ENCODE measurements at regions not wholly inside any gene's neighbourhood (a gene's known extent, or its start where the extent isn't known, plus 50 kb on each side); places are given as distances from the start of the nearest gene placed in this dataset.
A peak's percentile ranks its signal among the peaks of the same experiment; 100 is the strongest.

DNA sequence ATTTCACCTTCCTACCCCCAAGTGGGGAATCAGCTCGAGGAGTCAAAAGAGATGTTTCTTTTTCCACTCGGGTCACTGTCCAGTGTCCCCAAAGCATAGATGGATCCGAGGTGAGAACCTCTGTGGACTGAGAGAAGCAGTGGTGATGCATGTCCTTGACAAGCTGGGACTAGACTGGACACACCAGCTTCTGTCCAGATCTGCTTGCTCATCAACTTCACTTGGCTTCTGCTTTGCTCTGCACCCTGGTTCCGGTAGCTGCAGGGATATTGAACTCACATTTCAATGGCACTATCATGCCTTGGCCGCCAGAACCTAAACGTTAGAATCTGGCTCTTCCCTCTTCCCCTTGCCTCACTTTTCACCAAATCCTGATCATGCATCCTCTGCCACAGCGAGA lies 50.3 kb upstream of the CXCL12 start:
- no peak for DNase-seq

DNA sequence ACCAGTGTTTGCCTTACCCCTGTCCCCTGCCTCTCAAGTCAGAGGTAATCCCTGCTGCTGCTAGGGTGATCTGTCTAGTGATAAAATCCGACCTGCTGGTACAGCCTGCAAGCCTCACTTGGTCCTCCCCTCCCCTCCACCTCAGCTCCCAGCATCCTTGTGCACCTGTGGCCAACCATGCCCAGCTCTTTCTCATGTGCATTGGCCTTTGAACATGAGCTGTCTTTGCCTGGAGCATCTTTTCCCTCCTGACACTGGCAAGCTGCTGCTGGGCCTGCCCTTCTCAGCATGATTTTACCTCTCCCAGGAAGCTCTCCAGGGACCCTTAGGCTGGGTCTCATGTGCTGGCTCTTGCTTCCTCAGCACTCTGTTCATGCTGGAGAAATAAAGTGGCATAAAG lies 51.3 kb upstream of the CXCL12 start:
- no peak for DNase-seq

DNA sequence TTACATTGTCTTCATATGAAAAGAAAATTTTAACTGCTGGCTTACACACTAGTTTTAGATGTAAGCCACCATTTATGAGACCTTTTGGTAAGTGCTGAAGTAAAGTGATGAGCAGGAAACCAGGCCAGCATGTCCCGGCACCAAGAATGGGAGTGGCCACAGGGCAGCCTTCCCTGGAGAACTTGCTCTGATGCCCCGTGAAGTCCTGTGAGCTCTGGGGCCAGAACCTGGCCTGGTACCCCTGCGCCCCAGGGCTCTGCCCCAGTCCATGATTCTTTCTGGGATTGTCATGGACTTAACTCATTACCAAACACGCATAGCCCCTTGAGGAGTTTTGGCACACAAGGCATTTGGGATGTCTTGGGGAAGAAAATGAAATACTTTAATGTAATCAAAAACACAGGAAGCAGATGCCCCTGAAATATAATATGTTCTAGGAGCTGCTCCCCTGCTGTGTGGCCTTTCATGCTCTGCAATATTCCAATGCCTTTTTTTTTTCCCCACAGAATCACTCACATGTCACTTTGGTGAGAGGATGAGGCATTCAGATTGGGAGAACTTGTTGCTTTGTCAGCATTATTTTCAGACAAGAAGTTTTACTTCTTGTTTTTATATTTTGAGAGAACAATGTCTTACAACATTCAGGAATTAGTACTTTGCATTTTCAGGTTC lies 53.1 kb upstream of the CXCL12 start:
- DNase-seq: peak; percentile 27

DNA sequence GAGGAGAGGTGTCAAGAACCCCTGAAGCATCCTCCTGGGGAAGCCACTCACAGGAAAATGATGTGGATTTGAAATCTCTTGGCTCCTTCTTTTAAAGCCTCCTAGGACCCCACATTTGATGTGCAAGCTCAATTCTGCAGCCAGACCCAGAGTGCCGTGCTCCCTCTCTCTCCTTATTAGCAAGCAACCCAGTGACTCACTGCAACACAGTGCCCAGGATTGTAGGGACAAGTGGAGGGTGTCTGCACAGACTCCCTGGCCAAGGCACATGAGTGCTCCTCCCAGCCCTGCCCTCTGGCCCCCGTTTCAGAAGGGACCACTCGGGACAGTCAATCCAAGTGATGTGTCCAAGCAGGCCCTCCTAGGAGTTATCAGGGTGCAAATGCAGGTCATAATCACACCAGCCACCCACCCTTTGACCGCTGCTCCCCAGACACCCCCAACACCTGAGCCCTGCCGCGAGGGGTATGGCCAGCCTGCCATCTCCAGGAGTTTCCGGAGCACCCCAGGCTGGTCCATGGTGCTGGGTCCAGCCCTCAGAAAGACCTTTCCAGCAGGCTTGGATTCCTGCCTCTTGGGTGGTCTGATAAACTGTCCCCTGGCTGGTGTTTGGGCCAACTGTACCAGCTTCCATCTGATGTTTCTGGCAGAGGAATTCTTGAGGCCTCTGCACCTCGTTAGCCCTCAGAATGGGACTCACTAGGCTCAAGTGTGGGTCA lies 54.5 kb upstream of the CXCL12 start:
- DNase-seq: no peak

DNA sequence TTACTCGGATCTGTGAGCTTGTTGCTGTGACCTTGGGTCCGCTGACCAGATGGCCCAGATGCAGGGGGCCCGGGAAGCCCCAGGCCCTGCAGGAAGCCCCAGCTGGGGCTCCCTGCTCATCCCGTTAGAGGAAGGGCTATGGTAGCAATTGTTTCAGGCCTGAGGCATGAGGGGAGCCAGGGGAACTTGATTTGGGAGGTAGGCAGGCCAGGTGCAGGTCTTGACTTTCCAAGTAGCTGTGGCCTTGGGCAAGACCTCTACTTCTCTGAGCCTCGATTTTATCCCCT lies 55.0 kb upstream of the CXCL12 start:
- DNase-seq: no peak

DNA sequence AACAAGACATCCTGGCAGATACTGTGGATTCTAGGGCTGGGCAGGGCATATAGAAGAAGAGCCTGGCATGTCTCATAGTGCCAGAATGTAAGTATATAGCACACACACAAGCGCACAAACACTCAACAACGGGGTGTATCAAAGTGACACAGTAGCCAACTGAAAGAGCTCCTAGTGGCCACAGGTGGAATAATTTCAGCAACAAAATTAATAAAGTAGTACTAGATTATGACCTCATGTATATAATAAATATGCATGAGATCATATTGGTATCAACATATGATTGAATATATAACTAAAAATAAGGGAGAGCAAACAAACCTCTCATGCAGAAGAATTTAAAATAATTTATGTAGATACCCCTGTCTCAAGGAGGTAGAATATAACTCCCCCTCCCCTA lies 72.4 kb upstream of the CXCL12 start:
- DNase-seq: no peak

DNA sequence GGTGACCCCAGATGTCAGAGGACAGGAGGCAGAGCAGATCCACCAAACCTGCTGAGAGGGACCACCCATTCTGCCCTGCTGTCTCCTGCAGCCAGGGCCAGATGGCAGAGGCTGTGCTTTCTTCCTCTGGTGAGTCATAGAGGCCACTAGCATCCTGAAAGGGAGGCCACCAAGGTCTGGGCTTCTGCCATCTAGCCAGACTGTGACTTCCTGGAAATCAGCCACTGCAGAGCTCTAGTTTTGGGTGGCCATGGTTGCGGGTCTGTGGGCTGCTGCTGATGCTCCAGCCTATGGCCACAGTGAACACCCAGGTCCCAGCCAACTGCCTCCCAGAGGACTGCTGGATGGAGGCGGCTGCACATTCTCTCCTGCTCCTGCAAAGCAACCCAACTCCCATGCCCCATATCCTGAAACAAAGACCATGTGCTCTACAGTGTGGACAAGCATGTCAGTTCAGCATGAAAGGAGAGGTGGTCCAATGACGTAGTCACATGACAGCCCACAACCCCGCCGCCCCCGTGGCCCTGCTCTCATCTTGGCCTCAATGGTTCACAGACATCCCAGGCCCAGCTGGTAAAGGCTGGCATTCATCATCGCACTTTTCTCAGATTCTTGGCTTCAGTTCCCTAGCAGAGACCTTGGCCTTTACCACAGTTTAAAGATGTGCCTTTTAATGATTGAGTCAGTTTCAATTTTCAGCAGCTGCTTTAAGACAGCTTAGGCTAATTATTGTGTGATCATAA lies 73.9 kb upstream of the CXCL12 start:
- no peak for DNase-seq

DNA sequence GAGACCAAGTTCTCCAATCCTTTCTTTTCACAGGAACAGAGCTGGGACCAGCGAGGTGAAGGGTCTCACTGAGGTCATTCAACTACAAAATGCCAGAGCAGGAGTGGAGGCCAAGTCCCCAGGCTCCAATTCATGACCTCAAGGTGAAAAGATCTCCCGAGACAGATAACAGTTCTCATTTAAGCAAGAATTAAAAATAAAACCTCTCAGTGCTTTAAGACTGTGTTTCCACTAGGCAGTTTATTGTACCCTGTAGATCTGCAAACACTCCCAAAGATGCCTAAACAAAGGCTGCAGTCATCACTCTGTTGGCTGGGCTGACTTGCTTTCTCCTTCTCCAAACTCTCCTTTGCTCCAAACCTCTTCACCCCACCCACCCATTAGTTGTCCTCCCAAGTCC lies 74.8 kb upstream of the CXCL12 start:
- no peak for DNase-seq

DNA sequence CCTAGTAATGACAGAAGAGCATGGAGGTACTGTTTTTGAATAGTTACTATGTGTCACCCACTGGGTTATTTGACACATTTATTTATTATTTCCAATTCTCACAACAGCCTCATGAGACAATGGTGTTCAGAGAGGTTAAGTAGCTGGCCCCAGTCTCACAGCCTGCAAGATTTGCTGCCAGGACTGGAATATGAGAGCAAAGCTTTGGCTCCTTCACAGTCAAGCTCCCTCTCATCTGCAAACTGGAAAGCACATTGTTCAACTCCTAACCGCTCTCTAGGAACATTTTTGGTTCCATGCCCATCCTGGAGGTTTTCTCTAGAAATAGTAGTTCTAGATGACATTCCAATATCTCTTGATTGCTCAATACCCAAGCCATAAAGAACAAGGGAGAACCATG lies 75.5 kb upstream of the CXCL12 start:
- DNase-seq: no peak

DNA sequence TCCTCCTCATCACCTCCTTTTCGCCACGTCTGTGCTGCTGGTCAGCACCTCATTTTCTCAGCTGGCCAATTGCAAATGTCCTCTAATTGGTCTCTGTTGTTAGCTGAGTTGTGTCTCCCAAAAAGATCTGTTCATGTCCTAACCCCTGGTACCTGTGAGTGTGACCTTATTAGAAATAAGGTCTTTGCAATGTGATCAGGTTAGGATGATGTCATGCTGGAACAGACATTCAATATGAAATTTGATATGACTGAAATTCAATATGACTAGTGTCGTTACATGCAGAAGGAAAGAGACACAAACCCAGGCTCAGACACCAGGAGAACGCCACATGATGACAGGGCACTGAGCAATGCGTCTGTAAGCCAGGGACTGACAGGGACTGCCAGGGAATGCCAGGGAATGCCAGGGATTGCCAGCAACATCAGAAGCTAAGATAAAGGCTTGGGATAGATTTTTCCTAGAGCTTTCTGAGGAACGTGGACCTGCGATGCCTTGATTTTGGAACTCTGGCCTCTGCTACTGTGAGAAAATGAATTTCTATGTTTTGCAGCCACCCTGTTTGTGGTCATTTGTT lies 77.5 kb upstream of the CXCL12 start:
- no peak for DNase-seq

DNA sequence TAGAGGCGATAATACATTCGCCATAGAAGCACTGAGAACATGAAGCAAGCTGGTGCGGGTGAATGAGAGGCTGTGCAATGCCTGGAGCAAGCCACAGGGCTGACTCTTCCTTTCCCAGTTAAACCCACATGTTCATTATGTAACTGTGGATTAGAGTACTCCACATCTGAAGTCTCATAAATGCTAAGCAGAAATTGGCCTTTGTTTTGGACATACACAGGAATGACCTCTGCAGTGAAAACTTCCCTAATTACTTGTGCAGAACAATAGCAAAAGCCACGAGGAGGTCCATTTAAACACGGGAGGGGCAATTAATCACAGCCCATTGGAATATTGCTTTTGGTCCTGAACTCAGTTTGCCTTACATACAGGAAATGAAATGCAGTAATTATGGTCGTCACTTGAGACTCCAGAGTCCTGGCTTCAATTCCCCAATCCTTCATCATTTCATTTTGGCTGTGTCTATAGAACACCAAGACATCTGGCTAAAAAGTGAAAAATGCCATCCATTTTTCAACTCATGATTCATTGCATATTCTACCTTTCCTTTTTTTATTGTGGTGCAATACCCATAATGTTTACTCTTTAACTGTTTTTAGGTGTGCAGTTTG lies 78.7 kb upstream of the CXCL12 start:
- DNase-seq: no peak

DNA sequence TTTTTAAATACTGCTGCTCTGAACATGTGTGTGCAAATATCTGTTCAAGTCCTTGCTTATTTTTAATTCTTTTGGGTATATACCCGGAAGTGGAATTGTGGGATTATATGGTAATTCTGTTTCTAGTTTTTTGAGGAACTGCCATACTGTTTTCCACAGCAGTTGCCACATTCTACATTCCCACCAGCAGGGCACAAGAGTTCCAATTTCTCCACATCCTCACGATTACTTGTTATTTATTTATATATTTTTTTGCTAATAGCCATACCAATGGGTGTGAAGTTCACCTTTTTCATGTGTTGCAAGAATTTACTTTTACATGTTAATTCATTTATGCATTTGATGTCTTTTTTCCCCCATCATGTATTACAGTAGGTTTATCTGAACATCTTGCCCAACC lies 79.6 kb upstream of the CXCL12 start:
- no peak for DNase-seq

DNA sequence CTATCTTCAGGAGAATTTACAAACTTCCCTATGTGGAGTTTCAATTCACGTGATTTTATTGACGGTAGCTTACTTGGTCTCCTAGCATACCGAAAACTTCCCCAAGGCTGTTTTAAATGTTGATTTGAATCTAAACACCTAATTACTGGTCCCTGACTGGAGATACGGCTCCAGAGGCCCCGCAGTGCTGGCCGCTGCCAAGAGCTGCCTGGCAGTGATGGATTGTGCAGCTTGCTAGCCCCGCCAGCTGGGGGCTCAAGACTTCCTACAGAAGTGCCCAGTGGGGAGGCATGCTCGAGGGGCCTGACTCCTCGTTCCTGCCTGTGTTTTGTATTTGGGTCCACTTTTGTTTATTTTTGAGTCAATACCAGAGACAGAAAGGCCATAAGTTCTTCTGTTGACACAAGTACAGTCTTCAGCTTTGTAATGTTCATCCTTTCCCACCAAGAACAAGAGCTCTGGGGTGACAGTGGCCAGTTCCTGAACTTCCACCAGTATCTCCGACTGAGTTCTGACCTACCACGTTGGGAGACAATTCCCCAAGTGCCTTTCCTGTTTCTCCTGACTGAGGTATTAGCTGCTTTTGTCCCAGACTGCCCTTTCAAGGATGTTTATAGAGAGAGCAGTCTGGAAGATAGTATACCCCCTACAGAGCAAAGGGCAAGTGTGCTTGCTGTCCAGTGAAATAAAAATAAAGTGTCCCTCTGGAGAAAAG lies 80.7 kb upstream of the CXCL12 start:
- no peak for DNase-seq

DNA sequence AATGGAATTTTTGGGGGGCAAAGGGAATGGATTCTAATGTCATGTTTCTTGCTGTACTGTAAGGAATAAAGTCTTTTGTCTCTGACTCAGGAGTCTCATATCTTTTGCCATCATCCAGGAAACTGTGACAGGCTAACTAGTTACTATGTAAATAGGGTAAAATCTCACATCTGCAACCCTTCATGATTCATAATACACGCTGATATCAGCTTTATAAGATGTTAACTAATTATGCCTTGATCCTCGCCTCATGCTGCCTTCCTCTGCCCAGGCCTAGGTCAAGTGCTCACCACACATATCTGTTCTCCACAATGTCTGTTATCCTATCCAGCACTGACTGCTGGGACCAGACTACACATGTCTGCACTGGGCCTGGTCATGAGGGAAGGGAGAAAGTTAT lies 81.3 kb upstream of the CXCL12 start:
- DNase-seq: no peak

DNA sequence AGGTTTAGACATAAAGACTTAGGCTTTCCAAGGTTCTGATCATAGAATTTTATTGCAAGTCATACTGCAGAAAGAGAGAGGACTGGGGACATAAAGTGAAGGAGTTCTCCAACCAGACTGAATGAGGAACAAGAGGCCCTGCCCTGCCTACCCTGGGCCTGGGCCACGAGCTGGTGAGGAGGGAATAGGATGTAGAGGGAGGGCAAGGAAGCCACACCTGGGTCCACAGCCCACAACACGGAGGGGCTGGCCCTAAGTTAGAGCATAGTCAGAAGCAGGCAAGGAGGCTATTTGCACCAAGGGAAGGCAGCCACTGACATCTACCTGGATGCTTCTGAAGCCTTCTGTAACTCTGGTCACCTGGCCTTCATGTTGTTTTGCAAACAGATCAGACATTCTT lies 82.2 kb upstream of the CXCL12 start:
- no peak for DNase-seq

DNA sequence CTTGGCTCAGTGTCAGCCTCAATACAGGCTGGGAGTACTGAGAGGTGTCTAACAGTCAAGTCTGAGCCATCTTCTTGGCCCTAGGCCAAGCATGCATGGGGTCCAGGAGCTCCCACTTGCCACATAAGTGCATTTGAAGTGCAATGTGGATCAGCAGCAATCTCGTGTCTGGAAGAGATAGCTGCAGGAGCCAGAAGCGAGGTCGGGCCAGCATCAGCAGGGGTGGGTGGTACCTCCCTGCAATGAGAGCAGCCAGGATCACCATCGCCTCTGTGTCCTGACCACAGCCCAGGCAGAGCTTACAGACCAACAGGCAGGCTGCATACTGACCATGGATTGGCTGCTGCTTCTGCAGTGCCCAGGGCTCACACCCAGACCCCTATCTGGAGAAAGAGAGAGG lies 83.0 kb upstream of the CXCL12 start:
- DNase-seq: no peak

DNA sequence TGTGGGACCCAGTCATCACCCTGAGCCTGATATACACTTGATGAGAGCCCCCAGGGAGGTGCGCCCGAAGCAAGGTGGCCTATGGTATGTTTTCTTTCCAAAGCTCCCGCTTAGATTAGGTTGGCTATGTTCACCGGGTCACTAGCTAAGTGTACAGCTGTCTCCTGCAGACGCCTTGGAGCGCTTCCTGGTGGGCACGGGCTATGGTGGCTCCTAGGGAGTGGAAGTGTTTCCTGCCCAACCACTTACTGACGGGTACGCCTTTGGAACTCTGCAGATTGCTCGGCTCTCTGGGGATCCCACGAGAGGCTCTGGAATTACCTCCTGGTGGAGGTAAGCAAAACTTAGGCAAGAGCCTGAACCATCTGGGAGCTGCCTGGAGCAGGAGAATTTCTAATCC lies 83.6 kb upstream of the CXCL12 start:
- no peak for DNase-seq

DNA sequence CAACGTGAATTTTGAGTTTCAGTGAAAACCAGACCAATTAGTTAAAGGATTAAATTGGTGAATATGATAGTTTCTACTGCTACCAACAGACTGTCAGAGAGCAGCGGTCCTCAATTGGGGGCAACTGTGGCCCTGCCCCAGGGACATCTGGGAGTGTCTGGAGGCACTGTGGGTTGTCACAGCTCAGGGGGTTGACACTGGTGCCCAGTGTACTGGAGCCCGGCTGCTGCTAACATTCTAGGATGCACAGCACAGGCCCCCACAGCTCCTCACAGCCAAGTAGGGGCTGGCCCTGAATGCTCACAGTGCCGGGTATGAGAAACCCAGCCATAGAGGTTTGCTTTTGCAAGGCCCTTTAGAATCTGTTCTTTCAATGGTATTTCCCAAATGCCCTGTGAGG lies 84.1 kb upstream of the CXCL12 start:
- DNase-seq: no peak

DNA sequence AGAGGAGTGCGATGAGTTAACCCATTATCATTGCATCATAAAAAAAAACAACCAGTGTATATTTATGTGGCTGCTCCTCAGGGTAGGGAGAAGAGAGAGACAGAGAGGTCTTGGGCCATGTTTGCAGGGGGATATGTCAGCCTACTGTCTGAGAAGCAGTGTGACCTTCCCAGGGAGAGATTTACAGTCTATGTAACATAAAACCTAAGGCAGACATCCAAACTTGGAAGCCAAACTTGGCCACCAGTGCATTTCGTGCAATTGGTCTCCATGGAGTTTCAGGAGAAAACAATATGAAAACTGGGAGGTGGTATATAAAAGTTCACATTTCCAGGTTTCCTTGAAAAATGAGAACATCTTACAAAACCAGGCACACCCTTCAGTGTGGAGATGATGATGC lies 85.9 kb upstream of the CXCL12 start:
- no peak for DNase-seq

DNA sequence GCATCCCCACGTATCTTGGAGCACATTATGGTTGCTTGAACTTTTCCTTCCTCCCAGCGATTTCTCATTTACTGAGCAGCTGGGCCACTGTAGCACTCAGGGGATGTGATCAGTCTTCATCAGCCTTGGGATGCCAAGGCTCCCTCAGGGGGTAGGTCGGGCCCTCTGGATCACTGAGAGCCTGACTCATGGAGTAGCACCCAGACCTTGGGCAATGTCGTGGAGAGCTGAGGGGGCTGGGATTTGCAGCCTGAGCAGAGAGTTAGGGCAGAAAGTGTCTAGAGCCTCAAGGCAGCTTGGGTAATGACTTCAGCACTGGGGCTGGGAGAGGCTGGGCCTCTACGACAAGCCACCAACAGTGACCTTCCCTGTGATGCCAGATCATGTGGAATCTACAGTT lies 86.5 kb upstream of the CXCL12 start:
- no peak for DNase-seq

DNA sequence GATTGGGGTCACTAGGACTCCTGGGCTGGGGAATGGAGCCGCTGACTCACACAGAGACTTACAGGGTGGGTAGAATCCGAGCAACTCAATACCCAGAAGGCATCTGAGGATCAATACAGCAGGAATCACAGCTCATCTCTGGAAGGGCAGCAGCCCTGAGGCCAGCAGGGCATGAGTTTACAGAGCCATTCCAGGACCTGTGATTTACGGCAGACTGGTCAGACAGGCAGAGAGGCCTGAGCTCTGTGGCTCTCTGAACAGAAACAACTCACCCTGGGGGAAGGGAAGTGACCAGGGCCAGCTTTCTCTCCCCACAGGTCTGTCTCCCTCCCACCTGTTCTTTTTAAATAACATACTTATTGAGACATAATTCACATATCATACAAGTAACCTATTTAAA lies 88.2 kb upstream of the CXCL12 start:
- no peak for DNase-seq

DNA sequence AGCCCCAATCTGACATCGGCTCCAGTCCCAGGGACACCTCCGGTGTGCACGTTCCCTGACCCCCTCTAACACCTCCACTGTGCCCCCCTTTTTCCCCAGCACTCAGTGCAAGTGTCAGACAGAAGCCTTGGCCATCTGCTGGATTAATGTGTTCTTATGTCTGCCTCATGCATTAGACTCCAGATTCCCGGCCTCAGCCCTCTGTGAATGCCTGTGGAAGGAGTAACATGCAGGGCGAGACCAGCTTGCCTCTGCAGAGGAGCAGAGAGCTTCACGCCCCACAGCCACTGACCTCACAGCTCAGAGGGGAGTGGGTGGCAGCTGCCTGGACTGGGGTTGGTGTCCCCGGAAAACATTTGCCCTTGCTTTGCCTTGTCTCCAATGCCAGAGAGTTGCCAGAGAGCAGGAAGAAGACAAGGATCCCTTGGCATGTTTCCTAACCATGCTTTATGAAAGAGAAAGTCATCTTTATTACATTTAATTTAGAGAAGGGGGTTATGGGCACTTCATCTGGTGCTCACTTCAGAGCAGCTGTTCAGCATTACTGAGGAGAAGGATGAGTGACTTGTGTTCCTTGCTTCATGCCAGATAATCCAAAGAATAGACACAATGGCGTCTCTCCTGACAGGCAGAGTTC lies 91.6 kb upstream of the CXCL12 start:
- DNase-seq: no peak

DNA sequence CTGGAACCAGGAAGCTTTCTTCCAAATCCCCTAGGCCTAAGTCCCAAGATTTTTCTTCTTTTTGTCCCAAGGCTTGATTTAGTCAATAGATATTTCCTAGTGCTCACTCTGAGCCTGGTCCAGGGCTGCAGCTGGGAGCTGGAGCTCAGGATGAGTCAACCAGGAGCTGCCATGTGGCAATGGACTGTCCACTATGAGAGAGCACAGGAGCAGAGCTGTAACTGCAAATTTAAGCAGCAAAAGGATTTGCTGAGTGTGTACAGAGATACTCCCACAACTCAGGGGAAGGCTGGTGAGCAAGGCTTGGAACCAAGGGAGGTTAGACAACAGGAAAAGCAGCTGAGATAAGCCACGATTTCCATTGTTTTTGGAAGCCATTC lies 92.1 kb upstream of the CXCL12 start:
- no peak for DNase-seq
